IgD-negative memory B cell (primary cell): ENCODE measurements at regions not wholly inside any gene's neighbourhood (a gene's known extent, or its start where the extent isn't known, plus 50 kb on each side); places are given as distances from the start of the nearest gene placed in this dataset.
"Not testable (repeated sequence)": the region's sequence is repeated elsewhere in the genome, so short reads cannot be mapped to it uniquely, and the experiment has no call there.

Source experiments
- H3K27ac Mint-ChIP-seq, 3 donors: one replicate each; pipeline ENCODE4 v1.8.0; 2020 to 2022; ENCODE audit warnings: mild to moderate bottlenecking in 3 of 3, mixed read lengths in 3 of 3, moderate library complexity in 1 of 3
- H3K27me3 Mint-ChIP-seq: one replicate; pipeline ENCODE4 v1.8.0; 2021; ENCODE audit warnings: mixed read lengths
- H3K36me3 Mint-ChIP-seq: one replicate; pipeline ENCODE4 v1.8.0; 2020; ENCODE audit warnings: mild to moderate bottlenecking, mixed read lengths
- H3K4me1 Mint-ChIP-seq, 3 donors: one replicate each; pipeline ENCODE4 v1.8.0; 2020 to 2022; ENCODE audit warnings: mixed read lengths in 3 of 3, mild to moderate bottlenecking in 1 of 3
- H3K4me3 Mint-ChIP-seq, 4 donors: one replicate each; pipeline ENCODE4 v1.8.0; 2020 to 2022; ENCODE audit warnings: mild to moderate bottlenecking in 4 of 4, mixed read lengths in 4 of 4, moderate library complexity in 3 of 4
- H3K9me3 Mint-ChIP-seq, 3 donors: one replicate each; pipeline ENCODE4 v1.8.0; 2020 to 2021; ENCODE audit warnings: mixed read lengths in 3 of 3, mild to moderate bottlenecking in 1 of 3

DNA sequence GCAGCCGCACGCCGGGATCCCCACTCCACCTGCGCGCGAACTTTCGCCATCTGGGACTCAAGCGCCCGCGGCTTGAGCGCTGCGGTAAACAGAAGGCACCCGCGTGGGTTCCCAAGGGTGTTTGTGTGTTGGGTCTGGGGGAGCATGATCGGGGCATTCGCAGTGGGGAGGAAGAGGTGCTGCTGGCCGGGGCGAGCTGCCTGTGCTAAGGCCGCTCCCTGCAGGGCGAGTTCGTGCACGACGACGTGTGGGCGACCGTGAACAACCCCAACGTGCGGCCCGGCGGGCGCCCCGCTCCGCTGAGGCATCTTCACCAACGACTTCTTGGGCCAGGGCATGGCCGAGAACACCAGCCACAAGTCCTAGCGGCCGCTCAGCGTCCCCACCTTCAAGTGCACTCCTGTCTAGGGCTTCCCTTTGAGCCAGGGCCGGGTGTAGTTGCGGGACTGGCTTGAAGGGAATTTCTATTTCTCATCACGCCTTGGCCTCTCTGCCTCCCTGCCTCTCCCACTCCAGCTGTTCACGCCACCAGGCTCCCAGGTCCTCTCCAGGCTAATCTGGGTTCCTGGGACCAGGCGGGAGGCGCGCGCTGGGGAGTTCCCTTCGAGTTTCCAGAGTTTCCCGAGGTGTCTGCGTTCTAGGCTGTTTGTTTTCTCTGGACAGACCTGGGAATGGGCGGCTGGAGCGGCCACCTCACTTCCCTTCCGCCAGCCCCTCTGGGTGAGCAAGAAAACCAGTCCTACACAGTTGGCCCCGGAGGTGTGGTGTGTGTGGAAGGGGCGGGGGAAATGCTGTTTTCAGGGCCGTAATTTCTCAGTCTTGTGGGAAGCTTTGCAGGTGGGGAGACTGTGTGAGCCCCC, 417.8 kb upstream of the TMTC1 start:
- Mint-ChIP-seq H3K9me3 (peaks cover 0 to 4% (median 3%) of the 10 kb centered on the region in 3 donors), H3K4me3 (no peak overlapping the region), H3K4me1 (no peaks in the 10 kb centered on the region), H3K36me3 (no peaks in the 10 kb centered on the region), H3K27me3 (peaks cover 3% of the 10 kb centered on the region), H3K27ac (no peak overlapping the region)

DNA sequence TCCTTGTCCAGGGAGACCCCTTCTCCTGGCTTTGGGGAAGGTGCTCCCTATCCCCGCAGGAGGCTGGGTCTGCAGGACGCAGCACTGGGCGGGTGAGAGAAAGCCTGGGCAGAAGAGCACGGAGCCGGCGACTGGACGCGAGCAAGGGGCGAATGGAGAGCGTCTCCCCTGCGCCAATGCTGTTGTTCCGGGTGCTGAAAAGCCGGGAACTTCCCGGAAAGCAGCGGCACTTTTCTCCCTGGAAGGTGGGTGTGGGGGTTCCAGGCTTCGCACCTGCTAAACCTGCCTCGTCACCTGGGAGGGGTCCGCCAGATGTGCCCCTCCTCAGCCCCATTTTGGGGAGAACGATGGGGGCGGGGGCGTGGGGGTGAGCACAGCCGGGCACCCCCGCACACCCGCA, 417.1 kb upstream of the TMTC1 start:
- Mint-ChIP-seq H3K4me1 (no peaks in the 10 kb centered on the region), H3K36me3 (no peaks in the 10 kb centered on the region), H3K27me3 (peaks cover 3% of the 10 kb centered on the region), H3K9me3 (peaks cover 0 to 4% (median 3%) of the 10 kb centered on the region in 3 donors), H3K27ac (no peak overlapping the region), H3K4me3 (no peak overlapping the region)

DNA sequence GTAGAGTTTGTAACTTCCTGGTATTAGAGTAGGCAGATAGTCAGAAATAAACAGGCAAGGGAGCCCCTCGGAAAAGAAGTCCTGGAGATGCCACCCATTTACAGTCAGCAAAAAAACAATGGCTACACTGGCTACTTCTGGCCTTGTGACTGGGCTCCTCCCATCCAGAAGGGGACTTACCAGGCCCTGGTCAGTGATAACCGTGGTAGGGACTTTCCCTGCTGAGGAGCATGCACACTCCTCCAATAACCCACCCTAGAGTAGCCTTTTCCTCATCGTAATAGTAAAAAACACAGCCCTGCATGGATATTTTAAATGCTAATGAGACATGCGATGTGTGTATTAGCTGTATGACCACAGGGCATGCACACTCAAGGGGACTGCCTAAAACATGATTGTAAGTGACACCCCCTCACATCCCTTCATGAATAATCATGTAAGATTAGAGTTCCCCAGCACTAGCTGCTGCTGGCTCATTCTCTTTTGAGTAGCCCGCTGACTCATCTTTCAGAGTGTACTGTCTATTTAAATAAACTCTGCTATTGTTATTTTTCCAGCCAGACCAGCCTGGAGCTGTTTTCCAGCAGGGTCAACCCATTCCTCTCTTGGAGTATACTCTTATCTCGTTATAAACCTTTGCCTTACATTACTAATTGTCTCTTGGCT, 413.8 kb upstream of the TMTC1 start:
- Mint-ChIP-seq H3K27me3 (peaks cover 1% of the 10 kb centered on the region), H3K4me3 (no peak overlapping the region), H3K27ac (no peak overlapping the region), H3K9me3 (peaks cover 0 to 2% (median 0%) of the 10 kb centered on the region in 3 donors), H3K36me3 (no peaks in the 10 kb centered on the region), H3K4me1 (no peaks in the 10 kb centered on the region)

DNA sequence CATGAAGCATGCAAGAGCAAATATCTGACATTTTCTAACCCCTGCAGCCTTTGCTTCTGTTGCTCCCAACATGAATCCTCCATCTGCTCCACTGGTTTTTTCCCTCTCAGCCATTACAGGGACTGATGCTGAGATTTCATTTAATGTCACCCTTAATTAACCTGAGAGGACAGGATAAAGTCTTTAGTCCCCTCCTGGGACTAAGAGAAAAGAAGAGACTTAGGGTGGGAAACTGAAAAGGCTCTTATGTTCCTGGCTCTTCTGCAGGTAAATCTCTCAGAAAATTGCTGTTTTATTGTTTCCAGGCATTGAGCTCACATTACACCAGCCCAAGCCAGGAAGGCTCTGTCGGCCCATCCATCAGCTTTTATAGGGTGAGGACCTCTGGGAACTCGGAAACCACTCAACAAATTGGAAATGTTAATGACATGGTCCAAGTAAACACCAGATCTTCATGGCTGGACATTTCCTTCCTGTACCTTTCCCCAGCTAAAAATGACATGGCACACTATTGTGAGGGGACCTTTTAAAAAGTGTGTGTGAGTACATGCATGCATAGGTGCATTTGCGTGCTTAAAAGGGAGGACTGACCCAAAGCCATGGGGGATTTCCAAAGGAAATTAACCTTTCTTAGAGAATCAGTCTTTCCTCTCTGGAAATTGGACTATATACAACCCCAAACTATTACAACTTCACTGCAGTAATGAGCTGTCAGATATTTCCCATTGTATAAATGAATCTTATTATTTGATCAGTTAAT, 408.1 kb upstream of the TMTC1 start:
- Mint-ChIP-seq H3K27me3 (no peaks in the 10 kb centered on the region), H3K9me3 (peaks cover 0 to 9% (median 0%) of the 10 kb centered on the region in 3 donors), H3K4me3 (no peak overlapping the region), H3K27ac (no peak overlapping the region), H3K36me3 (no peaks in the 10 kb centered on the region), H3K4me1 (no peaks in the 10 kb centered on the region)

DNA sequence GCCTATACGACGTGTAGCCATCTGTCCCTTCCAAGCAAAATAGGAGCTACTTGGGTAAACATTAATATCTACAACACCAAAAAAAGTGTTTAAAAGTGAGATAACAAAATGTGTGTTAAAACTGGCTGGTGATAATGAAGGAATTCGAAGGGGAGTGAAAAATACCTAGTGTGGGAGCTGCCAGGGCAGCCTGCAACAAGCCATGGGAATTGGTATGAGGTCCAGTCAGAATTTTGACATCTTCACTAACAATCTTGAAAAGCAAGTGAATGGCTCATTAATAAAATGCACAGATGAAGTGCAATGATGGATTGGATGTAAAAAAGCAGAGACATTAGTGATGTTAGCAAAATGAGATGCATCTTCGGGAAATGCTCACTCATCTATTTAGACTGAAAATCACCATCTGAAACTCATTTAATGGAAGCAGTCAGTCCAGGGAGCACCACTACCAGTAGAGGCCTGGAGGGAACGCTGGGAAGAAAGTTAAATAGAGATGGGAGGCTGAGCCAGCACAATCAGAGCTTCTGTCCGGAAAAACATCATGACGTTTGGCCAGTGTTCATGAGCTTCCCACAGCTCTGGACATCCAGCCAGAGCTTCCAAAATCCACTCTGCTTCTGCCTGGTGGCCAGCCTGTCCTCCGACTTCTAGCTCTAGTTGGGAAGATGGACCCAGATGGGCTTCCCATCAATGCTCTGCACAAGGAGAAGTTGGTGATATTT, 405.0 kb upstream of the TMTC1 start:
- H3K27me3 Mint-ChIP-seq: no peaks in the 10 kb centered on the region
- no peaks in the 10 kb centered on the region for H3K4me1 Mint-ChIP-seq
- H3K9me3 Mint-ChIP-seq: peaks cover 0 to 9% (median 0%) of the 10 kb centered on the region in 3 donors
- H3K4me3 Mint-ChIP-seq: no peak overlapping the region
- H3K36me3 Mint-ChIP-seq: no peaks in the 10 kb centered on the region
- no peak overlapping the region for H3K27ac Mint-ChIP-seq

DNA sequence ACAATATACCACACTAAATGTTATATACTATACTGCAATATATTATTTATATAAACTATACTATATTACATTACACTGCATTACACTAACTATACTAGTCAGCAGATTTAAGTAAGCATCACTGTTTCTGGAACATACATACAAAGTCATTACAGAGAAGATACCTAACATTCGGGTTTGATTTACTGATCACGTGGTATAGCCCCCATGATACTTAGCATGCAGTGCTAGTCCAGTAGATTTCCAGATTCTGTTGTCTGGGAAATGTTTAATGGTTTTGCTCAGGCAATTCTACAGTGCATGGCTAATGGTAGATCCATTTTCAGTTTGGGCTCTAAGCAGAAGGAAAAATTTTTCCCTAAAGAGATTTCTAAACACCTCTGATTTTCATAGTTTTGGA, 403.7 kb upstream of the TMTC1 start:
- peaks cover 0 to 9% (median 0%) of the 10 kb centered on the region in 3 donors for H3K9me3 Mint-ChIP-seq
- no peak overlapping the region for H3K27ac Mint-ChIP-seq
- no peaks in the 10 kb centered on the region for H3K36me3 Mint-ChIP-seq
- no peak overlapping the region for H3K4me3 Mint-ChIP-seq
- H3K27me3 Mint-ChIP-seq: no peaks in the 10 kb centered on the region
- no peaks in the 10 kb centered on the region for H3K4me1 Mint-ChIP-seq

DNA sequence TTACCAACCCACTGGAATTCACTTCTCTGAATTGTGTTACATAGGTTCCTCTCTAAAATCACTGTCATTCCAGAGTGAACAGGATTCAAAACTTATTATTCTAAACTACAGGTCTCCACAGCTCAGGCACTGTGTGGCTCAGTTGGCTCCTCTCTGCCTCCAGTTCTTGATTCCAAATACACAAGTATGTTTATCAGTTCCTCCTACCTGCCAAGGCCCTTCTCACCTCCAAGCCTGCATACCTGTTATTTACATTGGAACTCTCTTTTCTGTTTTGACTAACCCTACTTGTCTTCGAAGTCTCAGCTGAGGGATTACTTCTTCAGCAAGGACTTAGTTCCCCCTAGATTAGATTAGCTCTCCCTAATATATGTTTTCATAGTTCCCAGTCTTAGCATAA, 397.6 kb upstream of the TMTC1 start:
- peaks cover 0 to 4% (median 1%) of the 10 kb centered on the region in 3 donors for H3K9me3 Mint-ChIP-seq
- no peaks in the 10 kb centered on the region for H3K27me3 Mint-ChIP-seq
- H3K4me1 Mint-ChIP-seq: no peaks in the 10 kb centered on the region
- H3K4me3 Mint-ChIP-seq: no peak overlapping the region
- H3K36me3 Mint-ChIP-seq: no peaks in the 10 kb centered on the region
- H3K27ac Mint-ChIP-seq: no peak overlapping the region

DNA sequence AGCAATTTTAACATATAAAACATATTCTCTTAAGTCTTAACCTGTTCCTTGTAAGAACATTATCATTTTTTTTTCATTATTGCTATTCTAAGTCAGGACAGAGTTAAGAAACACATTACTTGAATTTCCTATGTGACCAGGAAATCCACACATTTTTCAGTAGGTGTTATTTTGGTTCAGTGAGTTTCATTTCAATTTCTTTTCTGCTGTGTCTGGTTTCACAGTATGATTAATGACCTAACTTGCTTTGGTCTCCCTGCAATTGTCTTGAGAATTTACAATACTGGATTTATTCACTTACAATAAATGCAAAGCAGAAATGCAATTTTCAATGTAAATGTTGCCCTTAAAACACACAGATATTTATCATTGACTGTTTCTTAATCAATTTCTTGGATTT, 396.9 kb upstream of the TMTC1 start:
- Mint-ChIP-seq H3K4me1 (no peaks in the 10 kb centered on the region), H3K9me3 (peaks cover 0 to 4% (median 1%) of the 10 kb centered on the region in 3 donors), H3K4me3 (no peak overlapping the region), H3K27me3 (no peaks in the 10 kb centered on the region), H3K36me3 (no peaks in the 10 kb centered on the region), H3K27ac (no peak overlapping the region)

DNA sequence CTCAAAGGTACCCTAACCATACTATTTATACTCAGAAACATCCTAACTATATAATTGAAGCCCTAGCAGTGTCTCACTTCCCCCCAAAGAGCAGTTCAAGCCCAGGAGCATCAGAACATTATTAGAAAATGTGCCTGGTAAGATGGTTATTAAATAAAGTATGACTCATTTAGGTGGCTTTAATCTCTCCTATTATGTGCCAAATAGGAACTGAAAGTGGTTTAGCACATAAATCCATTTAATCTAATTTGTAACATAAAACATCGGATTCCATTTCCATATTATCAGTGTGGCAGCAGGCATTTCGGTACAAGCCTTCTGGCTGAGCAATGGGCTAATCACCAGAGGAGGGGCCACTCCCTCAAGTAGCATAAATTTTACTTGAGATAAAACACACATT, 395.2 kb upstream of the TMTC1 start:
- Mint-ChIP-seq H3K4me1 (no peaks in the 10 kb centered on the region), H3K9me3 (peaks cover 0 to 4% (median 1%) of the 10 kb centered on the region in 3 donors), H3K27ac (no peak overlapping the region), H3K4me3 (no peak overlapping the region), H3K27me3 (no peaks in the 10 kb centered on the region), H3K36me3 (no peaks in the 10 kb centered on the region)

DNA sequence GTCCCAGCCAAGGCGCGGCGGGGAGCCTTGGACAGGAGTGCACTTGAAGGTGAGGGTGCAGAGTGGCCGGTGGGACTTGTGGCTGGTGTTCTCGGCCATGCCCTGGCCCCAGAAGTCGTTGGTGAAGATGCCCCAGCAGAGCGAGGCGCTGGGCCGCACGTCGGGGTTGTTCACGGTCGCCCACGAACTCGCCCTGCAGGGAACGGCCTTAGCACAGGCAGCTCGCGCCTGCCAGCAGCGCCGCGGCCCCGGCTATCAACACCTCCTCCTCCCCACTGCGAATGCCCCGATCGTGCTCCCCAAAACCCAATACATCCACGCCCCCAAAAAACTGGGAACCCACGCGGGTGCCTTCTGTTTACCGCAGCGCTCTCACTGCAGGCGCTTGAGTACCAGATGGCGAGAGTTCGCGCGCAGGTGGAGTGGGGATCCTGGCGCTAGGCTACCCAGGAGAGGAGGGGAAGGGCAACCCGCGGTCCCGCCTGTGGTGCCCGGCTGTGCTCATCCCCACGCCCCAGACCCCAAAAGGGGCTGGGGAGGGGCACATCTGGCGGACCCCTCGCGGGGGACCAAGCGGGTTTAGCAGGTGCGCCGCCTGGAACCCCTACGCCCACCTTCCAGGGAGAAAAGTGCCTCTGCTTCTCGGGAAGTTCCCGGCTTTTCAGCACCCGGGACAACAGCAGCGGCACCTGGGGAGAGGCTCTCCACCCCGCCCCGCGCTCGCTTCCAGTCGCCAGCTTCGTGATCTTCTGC, 386.3 kb upstream of the TMTC1 start:
- peaks cover 0 to 6% (median 6%) of the 10 kb centered on the region in 3 donors for H3K9me3 Mint-ChIP-seq
- H3K27ac Mint-ChIP-seq: no peak overlapping the region
- peaks cover 4% of the 10 kb centered on the region for H3K27me3 Mint-ChIP-seq
- H3K36me3 Mint-ChIP-seq: no peaks in the 10 kb centered on the region
- no peaks in the 10 kb centered on the region for H3K4me1 Mint-ChIP-seq
- no peak overlapping the region for H3K4me3 Mint-ChIP-seq

DNA sequence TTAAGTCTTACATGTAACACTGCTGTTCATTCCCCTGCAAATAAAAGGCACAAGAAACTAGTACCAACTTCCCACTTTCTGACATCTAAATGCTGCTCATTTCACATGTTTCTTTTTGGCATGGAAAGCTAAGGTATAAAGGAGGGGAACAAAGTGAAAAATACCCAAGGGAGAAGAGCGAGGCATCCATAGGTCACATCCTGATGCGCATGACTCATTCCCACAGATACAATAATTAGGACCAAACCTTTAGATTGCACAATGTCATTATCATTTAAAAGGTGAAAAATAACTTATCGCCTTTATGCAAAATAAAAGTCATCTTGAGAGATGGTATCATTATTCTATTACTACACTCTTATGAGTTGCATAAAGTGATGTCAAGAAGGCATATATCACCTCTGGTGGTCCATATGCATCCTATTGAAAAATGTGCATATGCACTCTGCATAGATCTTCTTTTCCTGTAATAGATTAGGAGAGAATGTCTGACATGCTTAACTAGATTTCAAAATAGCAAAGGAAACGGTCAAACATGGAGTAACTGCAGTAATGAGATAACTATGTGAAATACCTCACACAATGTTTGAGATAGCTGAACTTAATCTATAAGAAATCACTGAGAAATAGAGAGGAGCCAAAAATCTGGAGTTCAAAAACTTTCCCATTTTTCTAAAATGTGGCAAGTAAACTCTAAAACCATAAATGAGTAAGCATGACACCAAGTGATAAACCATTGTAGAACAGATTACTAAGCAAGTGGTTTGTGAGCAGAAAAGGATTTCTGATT, 382.5 kb upstream of the TMTC1 start:
- H3K27me3 Mint-ChIP-seq: peaks cover 4% of the 10 kb centered on the region
- H3K4me1 Mint-ChIP-seq: no peaks in the 10 kb centered on the region
- no peak overlapping the region for H3K27ac Mint-ChIP-seq
- no peaks in the 10 kb centered on the region for H3K36me3 Mint-ChIP-seq
- H3K4me3 Mint-ChIP-seq: no peak overlapping the region
- peaks cover 0 to 3% (median 0%) of the 10 kb centered on the region in 3 donors for H3K9me3 Mint-ChIP-seq

DNA sequence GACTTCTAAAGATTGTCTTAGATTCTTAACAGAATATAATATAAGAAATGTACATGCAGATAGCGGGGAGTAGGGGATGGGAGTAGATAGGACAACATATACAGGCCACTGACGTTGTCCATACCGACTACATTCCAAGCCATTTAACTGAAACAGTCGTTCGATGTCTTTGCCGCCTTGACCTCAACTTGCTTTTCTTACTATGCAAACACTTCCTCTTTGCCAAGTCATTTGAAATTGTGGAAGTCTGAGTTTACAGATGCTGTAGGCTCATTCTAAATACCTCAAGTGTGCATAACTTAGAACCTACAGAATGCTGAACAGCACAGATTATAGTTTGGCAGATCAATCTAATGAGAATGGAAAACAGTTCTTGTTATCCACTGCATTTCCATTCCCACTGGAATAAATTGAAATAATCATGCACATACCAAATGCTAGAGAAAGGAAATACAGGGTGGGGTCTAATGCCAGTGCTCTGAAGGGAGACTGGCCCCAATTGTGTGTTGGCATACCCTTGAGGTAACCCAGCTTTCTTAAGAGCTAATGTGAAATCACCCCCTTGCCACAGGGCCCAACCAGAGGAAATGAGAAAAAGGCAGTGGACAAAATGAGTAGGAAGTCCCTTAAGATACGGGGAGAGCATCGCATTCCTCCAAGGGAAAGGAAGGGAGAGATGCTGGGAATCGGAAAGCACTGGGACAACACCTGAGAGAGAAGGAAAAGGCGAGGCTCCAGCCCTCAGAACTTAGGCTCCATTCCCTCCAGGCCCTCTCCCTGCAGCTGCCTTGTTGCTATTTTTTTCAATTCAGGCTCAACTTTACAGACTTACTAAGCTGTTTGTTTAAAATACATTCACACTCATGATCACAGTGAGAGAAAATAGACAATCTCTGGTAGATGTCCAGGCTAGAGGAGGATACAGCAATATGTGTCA, 380.9 kb upstream of the TMTC1 start:
- Mint-ChIP-seq H3K27ac (no peak overlapping the region), H3K9me3 (peaks cover 0 to 3% (median 0%) of the 10 kb centered on the region in 3 donors), H3K36me3 (no peaks in the 10 kb centered on the region), H3K27me3 (no peaks in the 10 kb centered on the region), H3K4me3 (no peak overlapping the region), H3K4me1 (no peaks in the 10 kb centered on the region)

DNA sequence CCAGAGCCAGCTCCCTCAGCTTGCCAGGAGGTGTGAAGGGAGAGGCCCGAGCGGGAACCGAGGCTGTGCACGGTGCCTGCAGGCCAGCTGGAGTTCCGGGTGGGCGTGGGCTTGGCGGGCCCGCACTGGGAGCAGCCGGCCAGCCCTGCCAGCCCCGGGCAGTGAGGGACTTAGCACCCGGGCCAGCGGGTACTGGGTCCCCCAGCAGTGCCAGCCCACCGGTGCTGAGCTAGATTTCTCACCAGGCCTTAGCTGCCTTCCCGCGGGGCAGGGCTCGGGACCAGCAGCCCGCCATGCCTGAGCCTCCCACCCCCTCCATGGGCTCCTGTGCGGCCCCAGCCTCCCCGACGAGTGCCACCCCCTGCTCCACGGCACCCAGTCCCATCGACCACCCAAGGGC, 373.1 kb upstream of the TMTC1 start:
- not testable (repeated sequence) for H3K27ac Mint-ChIP-seq, H3K4me3 Mint-ChIP-seq, H3K36me3 Mint-ChIP-seq, H3K27me3 Mint-ChIP-seq, H3K4me1 Mint-ChIP-seq
- peaks cover 4 to 22% (median 12%) of the 10 kb centered on the region in 3 donors for H3K9me3 Mint-ChIP-seq
